Activated CD8-positive, alpha-beta memory T cell treated with anti-CD3 and anti-CD28 coated beads, Interleukin-2, amount 50 U/mL, for 4 hours (primary cell): ENCODE measurements at regions not wholly inside any gene's neighbourhood (a gene's known extent, or its start where the extent isn't known, plus 50 kb on each side); places are given as distances from the start of the nearest gene placed in this dataset.
"Not testable (repeated sequence)": the region's sequence is repeated elsewhere in the genome, so short reads cannot be mapped to it uniquely, and the experiment has no call there.

Experiments
- DNase-seq: peaks from one replicate; pipeline ENCODE4 v3.0.0-alpha.2; 2020

DNA sequence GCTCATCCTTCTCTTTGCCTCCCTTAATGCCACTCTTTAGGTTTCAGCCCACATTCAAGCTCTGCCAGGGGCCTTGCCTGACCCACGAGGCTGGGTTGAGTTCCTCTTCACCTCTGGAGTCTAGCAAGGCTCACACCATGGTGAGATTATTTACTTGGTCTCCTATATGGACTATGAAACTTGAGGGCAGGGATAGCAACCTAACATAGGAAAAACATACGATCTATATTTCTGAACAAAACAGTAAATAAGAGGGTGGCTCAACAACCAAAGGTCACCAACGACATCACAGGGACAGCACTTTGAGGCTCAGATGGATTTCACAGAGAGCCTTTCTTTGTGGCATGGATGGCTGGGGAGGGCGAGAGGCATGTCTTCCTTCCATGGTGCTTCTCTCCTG, 197.0 kb downstream of the MAF start:
- no peak for DNase-seq

DNA sequence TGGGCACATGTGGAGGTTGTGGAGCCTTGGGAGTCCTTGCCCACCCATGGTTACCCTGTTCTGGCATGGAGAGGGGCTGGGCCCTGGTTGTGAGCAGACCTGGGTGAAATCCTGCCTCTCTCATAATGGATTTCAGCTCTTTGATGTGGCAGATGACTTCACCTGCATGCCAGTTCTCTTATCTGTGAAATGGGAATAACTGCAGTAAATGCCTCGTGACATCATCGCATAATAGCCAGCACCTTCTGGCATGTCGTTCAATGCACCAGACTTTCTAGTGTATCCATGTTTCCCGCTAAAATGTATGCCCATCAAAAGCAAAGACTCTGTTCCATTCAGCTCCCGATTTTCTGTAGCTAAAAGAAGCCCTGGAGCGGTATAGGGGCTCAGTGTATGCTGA, 197.6 kb downstream of the MAF start:
- DNase-seq: no peak

DNA sequence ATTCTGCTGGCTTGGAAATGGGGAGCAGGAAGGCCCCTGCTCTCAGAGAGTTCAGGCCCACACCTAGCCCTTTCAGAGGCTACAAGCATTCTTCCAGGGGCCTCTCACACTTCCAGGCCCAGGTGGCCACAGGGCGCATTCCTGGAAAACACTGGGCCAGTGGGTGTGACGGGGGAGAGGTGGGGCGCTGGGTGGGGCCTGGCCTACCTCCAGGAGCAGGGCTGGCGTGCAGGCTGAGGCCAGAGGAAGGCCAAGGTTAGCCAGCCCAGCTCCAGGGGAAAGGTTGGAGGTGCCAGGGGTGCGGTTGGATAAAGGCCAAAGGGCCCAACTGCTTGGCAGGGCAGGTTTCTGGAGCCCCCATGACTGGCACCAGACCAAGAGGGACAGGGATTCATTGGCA, 198.2 kb downstream of the MAF start:
- no peak for DNase-seq

DNA sequence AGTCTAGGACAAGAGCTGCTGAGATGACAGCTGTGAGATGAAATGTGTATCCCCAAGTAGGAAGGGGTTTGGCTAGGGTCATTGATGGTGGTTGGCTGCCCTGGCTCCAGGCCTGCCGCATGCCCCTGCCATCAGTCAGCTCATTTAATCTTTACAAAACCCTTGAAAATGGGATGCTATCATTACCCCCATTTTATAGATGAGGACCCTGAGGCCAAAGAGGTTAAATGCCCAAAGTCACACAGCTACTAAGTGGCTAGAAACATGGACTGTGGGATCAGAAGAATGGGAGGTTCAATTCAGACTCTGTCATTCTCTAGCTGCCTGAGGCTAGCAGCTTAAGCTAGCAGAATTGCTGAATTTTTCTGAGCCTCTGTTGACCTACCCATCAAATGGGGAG, 198.8 kb downstream of the MAF start:
- DNase-seq: no peak

DNA sequence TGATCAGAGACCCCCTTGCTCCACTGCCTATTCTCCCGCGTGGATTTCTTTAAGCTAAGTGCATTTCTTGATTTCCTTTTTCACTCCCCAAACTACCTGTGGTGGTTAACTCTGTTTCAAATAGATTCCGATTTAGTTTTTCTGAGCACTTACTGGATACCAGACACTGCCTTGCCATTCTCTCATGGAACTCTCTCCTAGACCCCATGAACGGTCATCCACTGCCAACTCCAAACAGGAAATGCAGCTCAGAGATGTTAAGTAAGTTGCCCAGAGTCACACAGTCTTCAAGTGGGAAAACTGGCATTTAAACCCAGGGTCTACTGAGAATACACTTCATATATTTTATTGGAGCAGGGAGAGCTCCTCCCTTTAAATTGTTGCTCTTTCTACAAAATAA, 199.4 kb downstream of the MAF start:
- DNase-seq: no peak

DNA sequence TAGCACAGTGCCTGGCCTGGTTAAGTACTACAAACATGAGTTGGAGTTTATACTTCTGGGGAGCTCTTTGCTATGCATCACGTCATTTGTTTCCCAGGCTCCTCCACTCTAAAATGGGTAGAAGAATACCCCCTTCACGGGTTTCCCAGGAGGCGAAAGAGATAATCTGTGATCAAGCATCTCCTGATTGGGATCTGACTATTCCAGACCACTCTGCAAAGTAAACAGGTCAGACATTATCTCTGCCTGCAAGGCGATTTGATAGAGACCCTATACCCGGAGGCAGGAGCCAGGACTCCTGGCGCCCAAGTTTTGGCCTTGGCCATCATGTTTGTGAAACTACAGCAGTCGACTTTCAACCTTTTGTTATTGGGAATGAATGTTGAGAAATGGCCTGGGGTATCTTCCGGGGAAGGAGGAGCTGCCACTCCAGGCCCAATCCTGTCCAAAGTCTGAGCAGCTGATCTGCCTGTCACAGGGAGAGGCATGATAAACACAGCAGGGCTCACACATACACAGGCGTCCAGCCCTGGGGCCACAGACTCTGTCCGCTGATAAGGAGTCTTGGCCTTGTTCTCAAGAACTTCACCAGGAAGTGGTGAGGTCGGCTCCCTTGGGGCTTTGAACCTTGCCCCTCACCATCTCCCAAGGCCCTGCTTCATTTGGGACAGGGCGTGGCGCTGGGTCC, 199.9 kb downstream of the MAF start:
- DNase-seq: no peak

DNA sequence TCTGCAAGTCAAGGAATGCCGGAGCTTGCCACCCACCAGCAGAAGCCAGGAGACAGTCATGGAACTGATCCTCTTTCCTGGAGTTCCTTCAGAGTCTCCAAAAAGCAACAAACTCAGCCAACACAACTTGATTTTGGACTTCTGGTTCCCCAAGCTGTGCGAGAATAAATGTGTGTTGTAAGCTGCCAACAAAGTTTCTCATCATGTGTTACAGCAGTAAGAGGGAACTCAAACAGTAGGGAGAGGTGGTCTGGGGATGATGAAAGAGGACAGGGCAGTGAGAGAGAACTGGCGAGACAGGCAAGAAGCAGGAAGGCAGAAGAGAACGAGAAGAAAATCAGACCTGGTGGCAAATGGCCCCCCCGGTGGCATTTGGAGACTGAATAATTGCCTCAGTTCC, 204.9 kb downstream of the MAF start:
- no peak for DNase-seq

DNA sequence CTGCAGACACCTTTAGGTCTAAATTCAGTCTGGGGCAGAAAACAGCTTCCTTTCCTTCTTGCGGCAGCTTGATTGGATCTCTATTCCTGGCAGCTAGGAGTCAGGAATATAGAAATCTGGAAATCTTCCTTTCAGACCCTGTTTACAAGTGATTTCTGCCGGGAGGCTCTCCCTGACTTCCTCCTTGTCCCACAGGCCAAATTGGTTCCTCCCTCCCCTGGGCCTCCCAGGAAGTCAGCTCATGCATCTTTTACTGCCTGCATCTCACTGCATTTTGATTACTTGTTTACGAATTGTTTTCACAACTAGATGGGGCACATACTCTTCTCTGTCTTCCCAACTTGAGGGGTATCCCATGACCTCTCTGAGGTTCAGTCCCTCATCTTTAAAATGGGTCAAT, 206.3 kb downstream of the MAF start:
- DNase-seq: no peak

DNA sequence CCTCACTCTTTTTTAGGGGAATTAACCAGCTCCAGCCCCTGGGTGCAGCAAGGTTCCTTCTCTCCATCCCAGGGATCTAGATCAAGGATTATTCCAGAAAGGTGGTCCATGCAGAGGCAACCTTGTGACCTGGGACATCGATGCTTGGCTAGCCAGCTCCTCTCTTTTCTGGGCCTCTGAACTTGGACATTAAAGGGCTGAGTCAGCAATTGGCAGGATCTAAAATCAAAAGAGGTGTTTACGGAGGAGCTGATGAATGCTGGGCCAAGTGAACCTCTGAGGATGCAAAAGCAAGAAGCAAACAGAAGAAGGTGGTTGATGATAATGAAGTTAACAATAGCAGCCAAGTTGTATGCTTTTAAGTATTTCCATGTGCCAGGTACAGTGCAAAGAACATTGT, 207.0 kb downstream of the MAF start:
- DNase-seq: no peak

DNA sequence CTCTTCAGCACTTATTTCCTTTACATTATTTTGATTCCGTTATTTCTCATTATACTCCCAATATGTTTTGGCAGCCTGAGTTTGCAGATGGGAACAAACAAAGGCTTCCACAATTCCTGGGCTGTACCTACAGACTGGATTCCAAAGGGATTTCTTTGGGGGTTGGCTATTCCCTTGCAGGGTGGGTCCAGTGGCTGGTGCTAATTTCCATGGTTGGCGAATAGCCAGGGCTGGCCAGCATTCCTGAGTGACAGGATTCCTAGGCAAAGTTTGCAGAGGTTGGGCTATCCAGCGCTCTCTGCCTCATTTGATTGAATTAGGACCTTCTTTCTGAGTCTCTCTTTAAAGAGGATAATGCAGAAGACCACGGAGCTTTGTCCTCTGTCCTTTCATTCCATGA, 207.4 kb downstream of the MAF start:
- DNase-seq: no peak

DNA sequence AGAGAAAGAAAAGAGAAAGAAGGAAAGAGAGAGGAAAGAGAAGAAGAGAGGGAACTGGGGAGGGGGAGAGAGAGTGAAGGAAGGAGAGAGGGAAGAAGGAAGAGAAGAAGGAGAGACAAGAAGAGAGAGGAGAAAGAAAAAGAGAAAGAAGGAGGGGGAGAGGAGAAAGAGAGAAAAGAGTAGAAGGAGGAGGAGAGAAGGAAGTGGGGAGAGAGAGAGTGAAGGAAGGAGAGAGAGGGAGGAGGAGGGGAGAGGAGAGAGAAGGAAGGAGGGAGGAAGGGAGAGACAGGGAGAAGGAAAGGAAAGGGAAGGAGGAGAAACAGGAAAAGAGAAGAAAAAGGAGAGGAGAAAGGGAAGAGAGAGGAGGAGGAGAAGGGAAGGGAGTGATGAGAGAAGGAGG, 208.5 kb downstream of the MAF start:
- no peak for DNase-seq

DNA sequence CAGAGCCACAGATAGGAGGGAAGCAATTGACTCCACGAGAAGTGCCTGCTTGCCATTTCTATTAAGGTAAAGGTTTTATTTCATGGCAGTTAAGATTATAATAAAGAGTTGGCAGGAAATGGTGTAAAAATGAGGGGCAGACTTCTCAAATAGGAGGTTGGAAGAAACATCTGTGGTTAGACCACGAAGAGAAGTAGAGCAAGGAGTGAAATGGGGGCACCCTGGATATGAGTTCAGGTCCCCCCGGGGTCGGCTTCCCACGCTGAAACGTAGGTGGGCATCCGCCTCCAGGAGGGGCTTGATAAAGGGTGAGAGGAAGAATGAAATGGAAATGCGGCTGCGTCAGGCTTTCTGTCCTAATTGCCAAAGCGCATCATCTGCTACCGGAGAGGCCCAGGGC, 209.1 kb downstream of the MAF start:
- no peak for DNase-seq

DNA sequence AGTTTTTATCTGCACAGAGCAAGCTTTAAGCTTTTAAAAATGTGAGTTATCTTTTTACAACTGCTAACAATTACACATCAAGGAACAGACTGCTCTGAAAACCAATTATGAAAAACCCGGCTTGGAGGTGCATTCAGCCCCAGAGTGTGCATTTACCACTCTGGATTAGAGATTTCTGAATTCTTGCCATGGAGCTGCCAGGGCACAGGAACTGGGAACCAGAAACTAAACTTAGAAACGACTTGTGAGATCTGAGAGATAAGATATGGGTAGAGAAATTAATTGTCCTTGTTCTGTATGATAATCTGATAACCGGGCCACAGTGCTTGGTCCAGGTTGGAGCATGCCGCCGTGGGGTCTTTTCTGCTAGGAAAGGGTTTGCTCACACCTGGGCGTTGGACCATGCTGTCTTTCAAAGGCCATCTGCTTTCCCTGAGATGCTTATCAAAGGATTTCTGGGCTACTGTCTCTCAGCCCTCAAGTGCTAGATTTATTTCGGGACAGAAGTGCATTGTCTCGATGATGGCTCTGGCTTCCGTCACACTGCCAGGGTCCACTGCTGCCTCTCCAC, 210.0 kb downstream of the MAF start:
- no peak for DNase-seq

DNA sequence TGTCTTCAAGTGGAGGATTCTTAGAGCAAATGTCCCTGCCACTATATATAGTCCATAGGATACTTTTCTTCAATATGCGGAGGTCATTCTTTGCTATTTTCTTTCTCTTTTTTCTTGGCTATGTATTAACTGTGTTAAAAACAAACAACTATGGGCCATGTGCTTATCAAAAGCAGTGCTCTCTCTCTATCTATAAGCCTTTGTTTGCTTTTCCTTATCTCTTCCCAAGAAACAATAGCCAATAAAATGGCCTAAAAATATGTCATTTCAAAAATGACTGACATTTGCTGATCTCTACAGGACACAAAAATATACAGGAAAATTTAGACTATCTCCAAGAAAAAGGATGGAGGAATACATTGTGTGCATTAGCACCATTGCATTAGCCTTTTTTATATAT, 212.1 kb downstream of the MAF start:
- no peak for DNase-seq

DNA sequence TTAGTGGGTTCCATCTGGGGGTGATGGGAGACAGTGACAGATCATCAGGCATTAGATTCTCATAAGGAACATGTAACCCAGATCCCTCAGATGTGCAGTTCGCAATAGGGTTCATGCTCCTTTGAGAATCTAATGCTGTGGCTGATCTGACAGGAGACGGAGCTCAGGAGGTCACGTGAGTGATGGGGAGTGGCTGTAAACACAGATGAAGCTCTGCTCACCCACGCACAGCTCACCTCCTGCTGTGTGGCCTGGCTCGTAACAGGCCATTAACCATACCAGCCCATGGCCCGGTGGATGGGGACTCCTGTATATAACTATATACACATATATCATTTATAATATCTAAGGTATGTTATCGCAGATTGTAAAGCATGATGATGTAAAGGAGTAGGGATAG, 214.2 kb downstream of the MAF start:
- no peak for DNase-seq

DNA sequence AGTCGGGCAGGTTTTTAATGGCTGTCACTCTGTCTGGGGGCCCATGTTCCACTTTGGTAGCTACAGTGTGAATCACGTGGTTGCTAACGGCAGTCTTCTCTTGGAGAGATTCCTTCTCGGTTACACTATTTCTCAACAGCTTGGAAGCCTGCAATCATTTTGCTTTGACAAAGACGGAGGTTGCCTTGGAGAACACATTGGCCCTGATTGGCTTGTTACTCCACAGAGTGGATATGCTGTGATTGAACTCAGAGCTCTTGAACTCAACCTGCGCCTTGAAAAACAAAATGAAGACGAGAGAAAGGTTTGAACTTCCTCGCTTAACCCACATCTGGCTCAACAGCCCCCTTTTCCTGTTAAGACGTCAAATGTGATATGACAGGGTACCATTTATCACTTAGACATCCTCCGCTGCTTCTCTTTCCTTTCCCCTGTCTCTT, 218.9 kb downstream of the MAF start:
- DNase-seq: no peak

DNA sequence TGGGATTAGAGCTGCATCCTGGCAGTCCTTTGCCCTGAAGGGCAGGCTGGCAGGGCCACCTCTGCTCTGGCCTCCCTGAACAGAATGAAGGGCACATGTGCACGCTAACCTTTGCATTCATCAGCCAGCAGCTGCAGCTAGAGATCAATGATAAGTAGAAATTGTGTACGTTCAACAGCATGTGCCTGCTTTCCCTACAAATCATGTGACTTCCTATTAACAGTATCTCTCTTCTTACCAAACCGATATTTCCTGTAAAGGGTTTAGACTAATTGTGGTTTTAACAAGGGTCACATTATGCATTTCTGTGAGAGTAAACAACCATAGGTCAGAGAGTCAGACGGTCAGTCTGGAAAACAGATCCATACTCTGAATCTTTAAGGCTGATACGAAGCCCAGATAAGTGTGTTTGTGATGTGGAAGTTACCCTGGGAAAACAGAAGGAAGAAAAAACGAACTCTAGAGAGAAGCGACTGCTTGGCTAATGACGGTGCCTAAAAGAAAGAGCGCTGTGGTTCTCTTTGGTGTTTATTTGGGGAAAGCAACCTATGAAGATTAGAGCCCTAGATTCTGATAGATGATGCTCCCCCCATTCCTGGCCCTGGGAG, 219.4 kb downstream of the MAF start:
- no peak for DNase-seq

DNA sequence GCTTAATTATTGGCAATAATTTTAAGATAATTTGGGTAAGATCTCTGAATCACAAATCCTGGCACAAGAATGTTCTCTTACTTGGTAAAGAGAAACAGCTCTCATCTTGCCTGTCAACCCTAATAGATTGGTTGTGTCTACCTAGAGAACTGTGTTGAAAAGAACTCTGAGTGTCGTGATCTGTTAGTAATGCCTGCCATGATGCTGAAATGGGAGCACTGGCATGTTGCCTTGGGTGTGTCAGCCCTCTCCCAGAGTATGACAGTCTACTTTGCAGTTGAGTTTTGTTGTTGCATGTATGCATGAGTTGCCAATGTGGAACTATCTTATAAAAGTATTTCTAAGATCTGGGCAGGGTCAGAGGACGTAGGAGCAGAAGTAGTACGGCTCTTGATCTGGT, 221.4 kb downstream of the MAF start:
- no peak for DNase-seq

DNA sequence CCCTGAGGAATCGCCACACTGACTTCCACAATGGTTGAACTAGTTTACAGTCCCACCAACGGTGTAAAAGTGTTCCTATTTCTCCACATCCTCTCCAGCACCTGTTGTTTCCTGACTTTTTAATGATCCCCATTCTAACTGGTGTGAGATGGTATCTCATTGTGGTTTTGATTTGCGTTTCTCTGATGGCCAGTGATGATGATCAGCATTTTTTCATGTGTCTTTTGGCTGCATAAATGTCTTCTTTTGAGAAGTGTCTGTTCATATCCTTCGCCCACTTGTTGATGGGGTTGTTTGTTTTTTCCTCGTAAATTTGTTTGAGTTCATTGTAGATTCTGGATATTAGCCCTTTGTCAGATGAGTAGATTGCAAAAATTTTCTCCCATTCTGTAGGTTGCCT, 223.5 kb downstream of the MAF start:
- not testable (repeated sequence) for DNase-seq

DNA sequence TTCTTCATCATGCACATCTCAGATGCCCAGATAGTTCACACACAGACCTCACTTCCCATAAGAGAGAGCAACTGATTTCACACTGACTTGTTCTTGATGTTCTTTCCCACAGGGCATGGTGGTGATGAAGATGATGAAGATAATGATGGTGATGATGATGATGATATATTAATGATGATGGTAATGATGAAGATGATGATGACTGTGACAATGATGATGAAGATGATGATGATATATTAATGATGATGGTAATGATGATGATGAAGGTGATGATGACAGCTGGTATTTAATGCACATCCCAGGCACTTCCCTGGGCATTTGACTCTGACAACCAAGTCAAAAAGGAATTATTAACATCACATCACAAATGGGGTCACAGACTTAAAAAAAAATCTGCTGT, 225.2 kb downstream of the MAF start:
- DNase-seq: no peak

DNA sequence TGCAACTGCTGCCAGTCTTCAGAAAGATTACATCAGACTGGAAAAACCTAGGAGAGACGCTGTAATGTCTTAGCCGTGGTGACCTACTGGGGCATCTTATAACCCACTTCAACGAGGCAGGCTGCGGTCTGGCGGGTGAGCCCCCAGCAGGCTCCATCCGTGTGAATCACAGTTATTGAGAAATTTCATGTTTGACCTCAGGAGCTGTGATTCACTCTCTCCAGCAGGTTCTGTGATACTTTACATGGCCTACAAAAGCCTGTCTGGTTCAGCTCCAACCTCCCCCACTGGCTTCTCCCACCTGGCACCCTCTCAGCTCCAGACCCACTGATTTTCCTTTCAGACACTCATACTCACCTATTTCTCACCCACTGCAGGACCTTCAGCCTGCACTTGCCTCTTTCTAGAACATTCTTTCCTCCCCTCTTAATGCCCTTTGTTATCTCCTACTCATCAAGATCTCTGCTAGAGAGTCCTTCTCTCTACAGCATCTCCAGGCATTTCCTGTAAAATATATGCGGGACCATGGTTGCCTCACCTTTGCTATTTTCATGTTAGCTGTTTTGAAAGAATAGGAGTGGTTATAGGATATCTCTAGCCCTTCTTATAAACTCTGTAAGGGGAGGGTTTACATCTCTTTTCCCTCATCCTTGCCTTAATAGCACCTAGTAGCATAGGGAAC, 227.9 kb downstream of the MAF start:
- peak; percentile 21 for DNase-seq

DNA sequence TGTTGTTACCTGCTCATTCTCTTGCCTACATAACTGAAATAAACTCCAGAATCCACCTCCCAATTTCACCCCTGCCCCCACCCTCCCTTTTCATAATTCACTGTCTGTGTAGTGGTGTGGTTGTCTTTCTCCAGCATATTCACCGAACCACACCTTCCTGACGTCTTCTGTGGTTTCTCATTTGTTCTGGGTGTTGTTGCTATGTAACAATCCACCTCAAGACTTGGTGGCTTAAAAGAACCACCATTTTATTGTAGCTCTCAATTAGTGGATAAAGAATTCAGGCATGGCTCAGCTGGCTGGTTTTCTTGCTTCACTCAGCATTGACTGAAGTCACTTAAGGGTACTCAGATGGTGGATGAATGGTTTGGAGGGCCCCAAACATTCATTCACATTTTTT, 229.8 kb downstream of the MAF start:
- DNase-seq: no peak

DNA sequence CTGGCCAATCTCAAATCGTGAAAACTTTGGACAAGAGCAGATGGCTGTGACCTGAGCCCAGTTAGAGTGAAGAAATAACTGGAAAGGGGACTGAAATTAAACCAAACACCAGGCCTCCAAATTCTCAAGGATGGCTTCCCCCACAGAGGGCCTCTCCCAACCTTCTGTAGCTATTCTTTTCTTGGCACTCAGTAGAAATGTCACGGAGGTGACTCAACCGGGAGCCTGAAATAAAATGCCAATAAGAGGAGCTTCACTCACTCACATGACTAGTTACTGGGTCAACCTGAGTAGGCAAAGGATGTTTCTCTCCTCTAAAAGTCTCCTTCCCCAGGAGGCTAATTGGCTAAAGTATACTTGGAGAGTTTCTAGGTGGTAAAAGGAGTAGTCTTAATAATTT, 230.7 kb downstream of the MAF start:
- no peak for DNase-seq

DNA sequence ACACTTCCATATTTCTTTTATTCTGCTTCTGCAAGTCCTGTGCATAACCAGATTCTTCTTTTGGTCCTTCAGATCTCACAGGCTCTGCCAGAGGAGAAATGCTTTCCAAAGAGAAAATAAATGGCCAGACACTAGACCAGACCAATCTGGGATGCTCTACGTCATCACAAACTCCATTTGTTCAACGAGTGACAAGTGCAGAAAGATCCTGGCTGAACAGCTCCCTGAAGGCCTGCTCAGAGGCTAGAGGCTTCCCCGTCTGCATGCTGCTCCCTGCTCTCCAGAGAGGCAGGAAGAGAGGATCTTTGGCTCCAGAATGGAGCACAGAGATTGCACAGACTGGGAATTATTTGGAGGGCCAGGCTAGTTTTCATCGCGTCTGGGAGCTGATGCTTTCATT, 232.7 kb downstream of the MAF start:
- DNase-seq: no peak
